ENCODE measurements at regions not wholly inside any gene's neighbourhood (a gene's known extent, or its start where the extent isn't known, plus 50 kb on each side); places are given as distances from the start of the nearest gene placed in this dataset.

GRCh38 chr4:167606551-167606950 is 372.3 kb upstream of the SPOCK3 start:
- Histone ChIP-seq H3K4me2 (no peak overlapping the region), H3K9me3 (no peaks in the 10 kb centered on the region), H3K4me3 (no peak overlapping the region), H3K4me1 (no peaks in the 10 kb centered on the region), H3K27ac (no peak overlapping the region)
- ATAC-seq, result no peak
- FAIRE-seq, result no peak
- WGBS (ENCODE audit: missing lambda C conversion rate), result 42% methylated on average over 4 of the region's 4 CpGs
- DNase-seq (ENCODE audit: low read depth in 1 of 2, low spot score in 1 of 2), result no peak
- ChIA-PET CTCF (no interaction called here), POLR2A (no interaction called here)
- TF ChIP-seq JUN (IDR thresholded peaks at IDR 0.05), result no peak
- TF ChIP-seq PHF8 (IDR thresholded peaks at IDR 0.05; ENCODE audit: borderline replicate concordance, low read depth), result no peak
- TF ChIP-seq CHD4 (IDR thresholded peaks at IDR 0.05; ENCODE audit: borderline replicate concordance), result no peak

- 29% methylated on average over 3 of the region's 3 CpGs for WGBS (ENCODE audit: missing lambda C conversion rate)
- Histone ChIP-seq H3K27ac (no peak overlapping the region), H3K4me3 (no peak overlapping the region), H3K4me2 (no peak overlapping the region), H3K4me1 (no peaks in the 10 kb centered on the region), H3K9me3 (no peaks in the 10 kb centered on the region)
- no peak for DNase-seq (ENCODE audit: low read depth in 1 of 2, low spot score in 1 of 2)
- TF ChIP-seq EHMT2 (IDR thresholded peaks at IDR 0.05; ENCODE audit: low read depth) (no peak), JUN (IDR thresholded peaks at IDR 0.05) (no peak), ZC3H11A (IDR thresholded peaks at IDR 0.05) (no peak), MAX (IDR thresholded peaks at IDR 0.05) (no peak), HOXA7 (CRISPR knock-in tag; IDR thresholded peaks at IDR 0.05) (no peak), HES2 (IDR thresholded peaks at IDR 0.05) (no peak), POLR2AphosphoS2 (conservative IDR thresholded peaks at IDR 0.05; ENCODE audit: low read length) (no peak), TP53 (CRISPR knock-in tag; IDR thresholded peaks at IDR 0.05) (no peak), RARB (CRISPR knock-in tag; IDR thresholded peaks at IDR 0.05) (no peak), HDAC2 (IDR thresholded peaks at IDR 0.05) (no peak), ZNF302 (CRISPR knock-in tag; IDR thresholded peaks at IDR 0.05) (no peak), FOSL2 (IDR thresholded peaks at IDR 0.05) (no peak), FOSL2 (CRISPR knock-in tag; IDR thresholded peaks at IDR 0.05) (no peak), SMC3 (IDR thresholded peaks at IDR 0.05) (no peak), ZFP36 (IDR thresholded peaks at IDR 0.05; ENCODE audit: borderline replicate concordance, partially characterized antibody) (no peak), USF2 (IDR thresholded peaks at IDR 0.05) (no peak), RCOR1 (IDR thresholded peaks at IDR 0.05; ENCODE audit: low read depth, low read length) (no peak), CEBPB (IDR thresholded peaks at IDR 0.05) (no peak), RNF2 (IDR thresholded peaks at IDR 0.05; ENCODE audit: borderline replicate concordance, low read depth) (no peak), KDM1A (IDR thresholded peaks at IDR 0.05; ENCODE audit: low read depth) (no peak), PHF8 (IDR thresholded peaks at IDR 0.05; ENCODE audit: borderline replicate concordance, low read depth) (no peak)
- POLR2A ChIA-PET, result no interaction called here
- CTCF ChIA-PET, result no interaction called here
- no peak for FAIRE-seq
- ATAC-seq, result no peak
Measured at GRCh38 chr4:167613381-167613780, 379.1 kb upstream of the SPOCK3 start.

- ChIA-PET POLR2A (no interaction called here), CTCF (no interaction called here)
- TF ChIP-seq NFE2L2 (conservative IDR thresholded peaks at IDR 0.05; ENCODE audit: low read length) (no peak), TFCP2L1 (CRISPR knock-in tag; IDR thresholded peaks at IDR 0.05) (no peak), FOXS1 (CRISPR knock-in tag; IDR thresholded peaks at IDR 0.05) (no peak), GATA3 (IDR thresholded peaks at IDR 0.05; ENCODE audit: borderline replicate concordance) (no peak), USF2 (IDR thresholded peaks at IDR 0.05) (no peak)
- Histone ChIP-seq H3K9me3 (no peaks in the 10 kb centered on the region), H3K4me3 (no peak overlapping the region), H3K4me2 (no peak overlapping the region), H3K4me1 (no peaks in the 10 kb centered on the region), H3K27ac (no peak overlapping the region)
- DNase-seq (ENCODE audit: low read depth in 1 of 2, low spot score in 1 of 2) (no peak), ATAC-seq (no peak), FAIRE-seq (no peak)
- WGBS (ENCODE audit: missing lambda C conversion rate), result 6% methylated on average over 3 of the region's 3 CpGs
Measured at GRCh38 chr4:167614866-167615265, 380.6 kb upstream of the SPOCK3 start.

Data from A549 (cell line).